Heart left ventricle (tissue), 13 donors: ENCODE measurements at regions not wholly inside any gene's neighbourhood (a gene's known extent, or its start where the extent isn't known, plus 50 kb on each side); places are given as distances from the start of the nearest gene placed in this dataset.

ENCODE experiments used
- POLR2A ChIP-seq, 2 donors: fragments of 450-650 bp; IDR thresholded peaks; one replicate each; pipeline ENCODE4 v1.6.1; 2017; ENCODE audit warnings: antibody characterized with exemption in 2 of 2, mild to moderate bottlenecking in 2 of 2, moderate library complexity in 2 of 2
- TF ChIP-seq, protein P1 (sequence below), 12 donors: fragments of 200-600 bp; sonication (generic) in 4 of 12; IDR thresholded peaks; one replicate each; pipeline versions ENCODE4 v1.5.0 to v1.8.0; 2018 to 2022; ENCODE audit warnings: antibody characterized with exemption in 12 of 12, mild to moderate bottlenecking in 5 of 12
- donor health status: ischemic (EF 13 %, LVEDD 7.1; RV severe dilation, severe dysfunction).
- donor health status: DM: no; HTN: yes; CAD: no.
- donor health status: DM: no; HTN: no; CAD: no.
- donor health status: ischemic (EF 25% LVEDD 6.9; RV normal size, moderate dysfunction).
- donor health status: ischemic (EF 25% LVEDD 5.7; RV mildly dilated, moderate dysfunction).
- donor health status: ischemic (EF 35%, LVEDD 5.7; RV mildly dilated, moderate dysfunction).
- donor health status: nonischemic (EF 11% LVEDD 7.7; RV severe dilation, severe dysfunction).
- donor health status: DM: yes; HTN: yes; CAD: no.
- donor health status: PGD.
- donor health status: ischemic (EF 29% LVEDD 5.4; RV normal size, mild dysfunction).
- donor health status: nonischemic (EF 23%, LVEDD 6.1; RV moderate dilation, normal function).

DNA sequence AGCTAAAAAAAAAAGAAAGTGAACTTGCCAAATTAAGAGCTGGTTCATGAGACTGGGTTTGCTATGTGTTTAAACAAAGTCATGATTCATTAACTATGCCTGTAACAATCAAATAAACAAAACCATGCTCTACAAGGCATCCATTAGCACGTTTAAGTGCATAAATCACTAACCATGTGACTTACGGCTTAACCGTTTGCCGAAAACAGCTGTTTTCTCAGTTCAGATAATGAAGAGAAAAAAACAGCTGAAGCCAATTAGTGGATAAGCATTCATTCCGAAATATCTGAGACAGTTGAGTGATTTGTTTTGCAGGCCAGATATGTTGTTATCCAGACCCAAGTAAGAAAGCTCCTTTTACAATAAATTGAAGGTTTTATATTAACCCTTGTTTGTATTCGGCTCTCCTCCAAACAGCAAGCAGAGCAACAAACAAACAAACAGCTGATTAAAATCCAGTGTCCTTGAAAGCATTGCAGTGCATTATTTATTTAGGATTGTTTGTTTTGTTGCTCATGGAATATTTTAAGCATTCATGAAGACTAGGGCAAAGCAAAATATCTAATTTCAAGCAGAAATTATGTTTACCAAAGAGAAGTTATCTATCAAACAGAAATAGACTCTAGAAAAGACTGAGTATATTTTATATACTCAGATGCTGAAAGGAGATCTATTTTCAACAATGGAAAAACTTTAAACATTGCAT lies 343.5 kb downstream of the RFPL4B start:
- TF ChIP-seq, protein P1, sequence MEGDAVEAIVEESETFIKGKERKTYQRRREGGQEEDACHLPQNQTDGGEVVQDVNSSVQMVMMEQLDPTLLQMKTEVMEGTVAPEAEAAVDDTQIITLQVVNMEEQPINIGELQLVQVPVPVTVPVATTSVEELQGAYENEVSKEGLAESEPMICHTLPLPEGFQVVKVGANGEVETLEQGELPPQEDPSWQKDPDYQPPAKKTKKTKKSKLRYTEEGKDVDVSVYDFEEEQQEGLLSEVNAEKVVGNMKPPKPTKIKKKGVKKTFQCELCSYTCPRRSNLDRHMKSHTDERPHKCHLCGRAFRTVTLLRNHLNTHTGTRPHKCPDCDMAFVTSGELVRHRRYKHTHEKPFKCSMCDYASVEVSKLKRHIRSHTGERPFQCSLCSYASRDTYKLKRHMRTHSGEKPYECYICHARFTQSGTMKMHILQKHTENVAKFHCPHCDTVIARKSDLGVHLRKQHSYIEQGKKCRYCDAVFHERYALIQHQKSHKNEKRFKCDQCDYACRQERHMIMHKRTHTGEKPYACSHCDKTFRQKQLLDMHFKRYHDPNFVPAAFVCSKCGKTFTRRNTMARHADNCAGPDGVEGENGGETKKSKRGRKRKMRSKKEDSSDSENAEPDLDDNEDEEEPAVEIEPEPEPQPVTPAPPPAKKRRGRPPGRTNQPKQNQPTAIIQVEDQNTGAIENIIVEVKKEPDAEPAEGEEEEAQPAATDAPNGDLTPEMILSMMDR (IDR thresholded peaks at IDR 0.05) = no peak
- TF ChIP-seq POLR2A (IDR thresholded peaks at IDR 0.05) = no peak
